Skeletal muscle cell (primary cell): ENCODE measurements at regions not wholly inside any gene's neighbourhood (a gene's known extent, or its start where the extent isn't known, plus 50 kb on each side); places are given as distances from the start of the nearest gene placed in this dataset.

Experiments used
- DNase-seq: peaks from one replicate; pipeline ENCODE4 v3.0.0-alpha.2; 2010; ENCODE audit warnings: low read depth
- H3K4me3 ChIP-seq: 2 replicates; pipeline ENCODE4 v1.5.1; 2011; ENCODE audit warnings: low read depth, mild to moderate bottlenecking, control low read depth, low read length, moderate library complexity

GRCh38 chr21:21714426-21714825 lies 716.2 kb downstream of the NCAM2 start:
- H3K4me3 ChIP-seq, result no peak overlapping the region
- DNase-seq, result peak; percentile 69

GRCh38 chr21:21715266-21715969 lies 717.2 kb downstream of the NCAM2 start:
- H3K4me3 ChIP-seq, result no peak overlapping the region
- DNase-seq, result peak; percentile 82

- no peak for DNase-seq
- no peak overlapping the region for H3K4me3 ChIP-seq
Measured at GRCh38 chr21:21722731-21723130, 724.5 kb downstream of the NCAM2 start.

- peak; percentile 62 for DNase-seq
- H3K4me3 ChIP-seq, result no peak overlapping the region
Measured at GRCh38 chr21:21730512-21730911, 732.3 kb downstream of the NCAM2 start.

GRCh38 chr21:21731626-21732025 lies 733.4 kb downstream of the NCAM2 start:
- no peak for DNase-seq
- no peak overlapping the region for H3K4me3 ChIP-seq

GRCh38 chr21:21734088-21734487 lies 735.9 kb downstream of the NCAM2 start:
- H3K4me3 ChIP-seq, result no peak overlapping the region
- no peak for DNase-seq

GRCh38 chr21:21737186-21737585 lies 739.0 kb downstream of the NCAM2 start:
- DNase-seq, result no peak
- H3K4me3 ChIP-seq, result no peak overlapping the region

GRCh38 chr21:21740207-21740606 lies 742.0 kb downstream of the NCAM2 start:
- no peak overlapping the region for H3K4me3 ChIP-seq
- no peak for DNase-seq

- H3K4me3 ChIP-seq, result no peak overlapping the region
- DNase-seq, result no peak
Measured at GRCh38 chr21:21750124-21750825, 752.1 kb downstream of the NCAM2 start.

- H3K4me3 ChIP-seq, result no peak overlapping the region
- DNase-seq, result no peak
Measured at GRCh38 chr21:21751286-21751685, 753.1 kb downstream of the NCAM2 start.

GRCh38 chr21:21762855-21763254 lies 764.6 kb downstream of the NCAM2 start:
- H3K4me3 ChIP-seq, result no peak overlapping the region
- DNase-seq, result no peak

GRCh38 chr21:21764281-21764680 lies 766.1 kb downstream of the NCAM2 start:
- no peak for DNase-seq

GRCh38 chr21:21767276-21767675 lies 769.1 kb downstream of the NCAM2 start:
- no peak overlapping the region for H3K4me3 ChIP-seq
- no peak for DNase-seq

More at GRCh38 chr21:21764281-21764680, 766.1 kb downstream of the NCAM2 start:
- no peak overlapping the region for H3K4me3 ChIP-seq

GRCh38 chr21:21788591-21788990 lies 790.4 kb downstream of the NCAM2 start:
- H3K4me3 ChIP-seq, result no peak overlapping the region
- DNase-seq, result no peak

- no peak overlapping the region for H3K4me3 ChIP-seq
- DNase-seq, result no peak
Measured at GRCh38 chr21:21801921-21802320, 803.7 kb downstream of the NCAM2 start.

GRCh38 chr21:21806711-21807597 lies 808.7 kb downstream of the NCAM2 start:
- no peak overlapping the region for H3K4me3 ChIP-seq
- DNase-seq, result no peak

GRCh38 chr21:21807598-21807903 lies 809.3 kb downstream of the NCAM2 start:
- H3K4me3 ChIP-seq, result no peak overlapping the region
- DNase-seq, result peak; percentile 14

GRCh38 chr21:21813289-21813688 lies 815.1 kb downstream of the NCAM2 start:
- no peak for DNase-seq
- H3K4me3 ChIP-seq, result no peak overlapping the region

GRCh38 chr21:21813934-21814333 lies 815.7 kb downstream of the NCAM2 start:
- DNase-seq, result no peak
- H3K4me3 ChIP-seq, result no peak overlapping the region

- no peak for DNase-seq
- H3K4me3 ChIP-seq, result no peak overlapping the region
Measured at GRCh38 chr21:21816778-21817177, 818.6 kb downstream of the NCAM2 start.
